Left ventricle myocardium inferior (tissue), 1 donor: ENCODE measurements at regions not wholly inside any gene's neighbourhood (a gene's known extent, or its start where the extent isn't known, plus 50 kb on each side); places are given as distances from the start of the nearest gene placed in this dataset.

ENCODE experiments used
- DNase-seq: peaks from one replicate; pipeline ENCODE4 v3.0.0-alpha.2; 2020
- H3K27ac ChIP-seq: fragments of 200-600 bp; replicated peaks from 2 replicates; pipeline ENCODE4 v1.8.0; 2021
- H3K27me3 ChIP-seq: fragments of 200-600 bp; 2 replicates; pipeline ENCODE4 v1.8.0; 2021; ENCODE audit warnings: low read depth
- H3K36me3 ChIP-seq: fragments of 200-600 bp; 2 replicates; pipeline ENCODE4 v1.8.0; 2021
- H3K4me1 ChIP-seq: fragments of 200-600 bp; 2 replicates; pipeline ENCODE4 v1.8.0; 2021
- H3K4me3 ChIP-seq: fragments of 200-600 bp; 2 replicates; pipeline ENCODE4 v1.8.0; 2021; ENCODE audit warnings: mild to moderate bottlenecking, moderate library complexity
- H3K9me3 ChIP-seq: fragments of 200-600 bp; replicated peaks from 2 replicates; pipeline ENCODE4 v1.8.0; 2021
- intact Hi-C: fragments of 100-400 bp; cut with micrococcal nuclease; formaldehyde crosslinking; loops from one replicate; pipeline ENCODE4 v1.11.0; 2022
- TF ChIP-seq, protein P1 (sequence below): fragments of 200-600 bp; IDR thresholded peaks from 2 replicates; pipeline ENCODE4 v1.8.0; 2021; ENCODE audit warnings: antibody characterized with exemption, mild to moderate bottlenecking, borderline replicate concordance
- donor health status: DM: no; HTN: yes; CAD: no; lungs with severe emphysema.

DNA sequence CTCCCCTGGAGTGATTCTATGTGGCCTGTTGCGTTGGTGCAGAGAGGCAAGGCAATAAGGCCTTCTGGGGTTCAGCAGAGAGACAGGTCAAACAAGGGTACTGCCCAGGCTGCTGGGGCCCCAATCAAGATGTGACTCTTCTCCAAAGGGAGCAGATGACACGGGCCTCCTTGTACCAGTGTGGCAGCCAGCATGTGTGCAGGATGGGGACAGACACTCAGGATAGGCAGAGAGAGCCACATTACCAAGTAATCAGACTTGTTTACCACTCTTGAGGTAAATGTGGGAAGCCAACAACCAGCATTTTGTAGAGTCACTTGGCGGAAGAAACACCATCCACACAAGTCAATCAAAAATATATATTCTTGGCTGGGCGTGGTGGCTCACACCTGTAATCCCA is 95.3 kb upstream of the DLG1 start:
- TF ChIP-seq, protein P1, sequence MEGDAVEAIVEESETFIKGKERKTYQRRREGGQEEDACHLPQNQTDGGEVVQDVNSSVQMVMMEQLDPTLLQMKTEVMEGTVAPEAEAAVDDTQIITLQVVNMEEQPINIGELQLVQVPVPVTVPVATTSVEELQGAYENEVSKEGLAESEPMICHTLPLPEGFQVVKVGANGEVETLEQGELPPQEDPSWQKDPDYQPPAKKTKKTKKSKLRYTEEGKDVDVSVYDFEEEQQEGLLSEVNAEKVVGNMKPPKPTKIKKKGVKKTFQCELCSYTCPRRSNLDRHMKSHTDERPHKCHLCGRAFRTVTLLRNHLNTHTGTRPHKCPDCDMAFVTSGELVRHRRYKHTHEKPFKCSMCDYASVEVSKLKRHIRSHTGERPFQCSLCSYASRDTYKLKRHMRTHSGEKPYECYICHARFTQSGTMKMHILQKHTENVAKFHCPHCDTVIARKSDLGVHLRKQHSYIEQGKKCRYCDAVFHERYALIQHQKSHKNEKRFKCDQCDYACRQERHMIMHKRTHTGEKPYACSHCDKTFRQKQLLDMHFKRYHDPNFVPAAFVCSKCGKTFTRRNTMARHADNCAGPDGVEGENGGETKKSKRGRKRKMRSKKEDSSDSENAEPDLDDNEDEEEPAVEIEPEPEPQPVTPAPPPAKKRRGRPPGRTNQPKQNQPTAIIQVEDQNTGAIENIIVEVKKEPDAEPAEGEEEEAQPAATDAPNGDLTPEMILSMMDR: no peak
- Histone ChIP-seq H3K4me3 (no peak overlapping the region), H3K4me1 (peaks cover 29% of the 10 kb centered on the region), H3K27me3 (no peaks in the 10 kb centered on the region), H3K36me3 (no peaks in the 10 kb centered on the region), H3K9me3 (no peaks in the 10 kb centered on the region), H3K27ac (no peak overlapping the region)
- DNase-seq: no peak
- intact Hi-C loops: no loop called here

DNA sequence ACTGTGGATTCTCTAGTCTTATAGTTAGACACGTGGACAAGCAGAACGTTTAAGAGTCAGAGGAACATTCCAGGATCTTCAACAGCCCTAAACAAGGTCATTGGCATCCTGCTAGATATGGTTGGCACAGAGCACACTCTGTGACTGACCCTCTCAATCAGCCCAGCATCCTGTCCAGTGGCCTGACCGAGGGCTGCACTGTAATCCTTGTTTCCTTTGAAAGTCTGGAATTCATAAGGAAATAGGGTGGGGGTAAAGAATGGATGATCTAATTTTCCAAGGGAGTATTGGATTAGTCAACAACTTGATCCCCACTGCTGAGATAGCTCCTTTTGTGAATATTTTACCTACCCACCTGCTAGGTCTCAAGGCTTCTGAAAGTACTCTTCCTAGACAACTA is 94.5 kb upstream of the DLG1 start:
- intact Hi-C loops: no loop called here
- H3K27ac ChIP-seq: no peak overlapping the region
- peaks cover 29% of the 10 kb centered on the region for H3K4me1 ChIP-seq

DNA sequence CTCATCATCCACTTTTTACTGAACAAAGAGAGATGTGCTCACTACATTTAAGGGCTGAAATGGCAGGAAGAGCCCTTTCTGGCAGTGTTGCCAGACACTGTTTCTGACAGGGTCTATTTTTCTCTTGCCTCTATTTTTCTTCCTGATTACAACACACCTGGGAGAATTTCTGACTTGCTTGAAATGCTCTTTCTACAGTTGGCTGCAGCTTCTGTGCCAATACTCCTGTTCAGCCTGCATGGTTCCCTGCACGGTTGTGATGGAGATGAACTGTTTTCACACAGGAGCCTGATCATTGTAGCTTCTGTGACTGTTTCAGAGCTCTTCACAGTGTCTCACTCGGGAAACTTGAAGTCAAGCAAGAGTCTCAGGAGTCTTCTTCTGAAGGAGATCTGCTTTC is 83.0 kb upstream of the DLG1 start:
- H3K4me3 ChIP-seq: no peak overlapping the region
- intact Hi-C loops: no loop called here
- peaks cover 8% of the 10 kb centered on the region for H3K9me3 ChIP-seq
- H3K27ac ChIP-seq: no peak overlapping the region
- H3K36me3 ChIP-seq: no peaks in the 10 kb centered on the region
- no peaks in the 10 kb centered on the region for H3K4me1 ChIP-seq
- no peaks in the 10 kb centered on the region for H3K27me3 ChIP-seq
- TF ChIP-seq, protein P1: no peak
- DNase-seq: no peak

More for the DNA sequence above, 94.5 kb upstream of the DLG1 start:
- Histone ChIP-seq H3K36me3 (no peaks in the 10 kb centered on the region), H3K27me3 (no peaks in the 10 kb centered on the region), H3K9me3 (no peaks in the 10 kb centered on the region), H3K4me3 (no peak overlapping the region)
- TF ChIP-seq, protein P1: no peak
- no peak for DNase-seq

DNA sequence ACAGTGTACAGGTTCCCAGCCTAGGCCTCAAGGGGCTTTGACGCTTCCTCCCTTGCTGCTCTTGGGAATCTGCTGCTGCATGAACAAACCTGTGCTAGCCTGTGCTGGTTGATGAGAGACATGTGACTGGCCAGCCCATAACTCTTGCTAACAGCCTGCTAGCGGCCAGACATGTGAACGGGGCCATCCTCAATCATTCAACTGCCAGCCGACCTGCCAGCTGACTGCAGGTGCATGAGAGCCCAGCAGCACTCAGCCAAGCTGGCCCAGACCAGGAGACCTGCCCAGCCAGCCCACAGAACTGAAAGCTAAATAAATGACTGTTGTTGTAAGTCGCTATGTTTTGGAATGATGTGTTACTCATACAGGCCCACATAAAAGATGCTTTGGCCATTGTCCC is 82.4 kb upstream of the DLG1 start:
- Histone ChIP-seq H3K4me1 (no peaks in the 10 kb centered on the region), H3K27me3 (no peaks in the 10 kb centered on the region), H3K4me3 (no peak overlapping the region), H3K36me3 (no peaks in the 10 kb centered on the region), H3K9me3 (peaks cover 8% of the 10 kb centered on the region), H3K27ac (no peak overlapping the region)
- TF ChIP-seq, protein P1: no peak
- intact Hi-C loops: no loop called here
- DNase-seq: no peak

DNA sequence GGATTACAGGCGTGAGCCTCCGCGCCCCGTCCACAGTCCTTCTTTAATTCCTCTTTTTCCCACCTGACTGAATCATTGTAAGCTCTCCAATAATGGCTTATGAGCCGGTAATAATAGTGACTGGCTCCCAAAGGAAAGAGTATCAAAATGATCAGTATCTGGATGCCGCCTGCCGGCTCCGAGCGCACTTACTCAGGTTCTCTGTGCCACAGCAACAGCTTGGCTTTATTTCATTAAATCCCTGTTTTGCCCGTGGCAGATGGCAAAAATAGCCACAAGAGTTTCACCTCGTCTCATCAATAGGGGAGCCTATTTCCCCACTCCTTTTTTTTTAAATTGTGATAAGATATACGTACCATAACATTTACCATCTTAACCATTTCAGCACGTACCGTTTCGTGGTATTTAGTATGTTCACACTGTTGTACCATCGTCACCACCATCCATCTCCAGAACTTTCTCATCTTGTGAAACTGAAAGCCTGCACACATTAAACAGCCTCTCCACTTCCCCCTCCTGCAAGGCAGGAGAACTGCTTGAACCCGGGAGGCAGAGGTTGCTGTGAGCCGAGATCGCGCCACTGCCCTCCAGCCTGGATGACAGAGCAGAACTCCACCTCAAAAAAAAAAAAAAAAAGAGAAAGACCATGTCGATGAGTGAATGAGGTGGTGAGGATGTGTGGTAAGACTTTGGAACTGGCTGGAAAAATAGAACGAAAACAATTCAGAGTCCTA is 80.7 kb upstream of the DLG1 start:
- Histone ChIP-seq H3K27me3 (no peaks in the 10 kb centered on the region), H3K36me3 (no peaks in the 10 kb centered on the region), H3K4me3 (no peak overlapping the region), H3K27ac (no peak overlapping the region), H3K4me1 (no peaks in the 10 kb centered on the region), H3K9me3 (no peaks in the 10 kb centered on the region)
- intact Hi-C loops: no loop called here
- TF ChIP-seq, protein P1: no peak
- DNase-seq: no peak
